DND-41 (cell line): ENCODE measurements at regions not wholly inside any gene's neighbourhood (a gene's known extent, or its start where the extent isn't known, plus 50 kb on each side); places are given as distances from the start of the nearest gene placed in this dataset.

Source experiments
- ATAC-seq: fragments of 200-7000 bp; cut with Tn5 transposase; 3 replicates; pipeline ENCODE4 v1.9.1; 2021; ENCODE audit warnings: low read depth; ENCODE audit not compliant: insufficient read depth
- DNase-seq: peaks from one replicate; pipeline ENCODE4 v3.0.0-alpha.2; 2020
- H2AFZ ChIP-seq: 2 replicates; pipeline ENCODE4 v1.6.0; 2012; ENCODE audit warnings: low read depth, low read length
- H3K27ac ChIP-seq: 2 replicates; pipeline ENCODE4 v1.5.1; 2012; ENCODE audit warnings: low read length, inconsistent platforms
- H3K27me3 ChIP-seq: fragments of 200-600 bp; sonication (generic); 2 replicates; pipeline ENCODE4 v1.6.0; 2012; ENCODE audit warnings: low read length, mild to moderate bottlenecking, inconsistent platforms; ENCODE audit not compliant: insufficient read depth, poor library complexity
- H3K36me3 ChIP-seq: 2 replicates; pipeline ENCODE4 v1.5.1; 2012; ENCODE audit warnings: low read length, inconsistent platforms; ENCODE audit not compliant: insufficient read depth
- H3K4me1 ChIP-seq: 2 replicates; pipeline ENCODE4 v1.5.1; 2012; ENCODE audit warnings: mild to moderate bottlenecking, low read length; ENCODE audit not compliant: insufficient read depth
- H3K4me2 ChIP-seq: 2 replicates; pipeline ENCODE4 v1.6.0; 2012; ENCODE audit warnings: mild to moderate bottlenecking, moderate library complexity, low read length, inconsistent platforms; ENCODE audit not compliant: insufficient read depth
- H3K4me3 ChIP-seq, 2 experiments: fragments of 200-600 bp in 1 of 2; shearing (Covaris generic) in 1 of 2; 2 replicates each; pipeline ENCODE4 v1.5.1; 2012 to 2016; ENCODE audit warnings: inconsistent platforms in 2 of 2, low read length in 2 of 2, mild to moderate bottlenecking in 2 of 2, low read depth in 1 of 2, moderate library complexity in 1 of 2
- H3K79me2 ChIP-seq: 2 replicates; pipeline ENCODE4 v1.6.0; 2012; ENCODE audit warnings: low read length, inconsistent platforms; ENCODE audit not compliant: insufficient read depth
- H3K9ac ChIP-seq: 2 replicates; pipeline ENCODE4 v1.6.0; 2012; ENCODE audit warnings: low read depth, mild to moderate bottlenecking, inconsistent platforms, low read length, moderate library complexity
- H3K9me3 ChIP-seq: 2 replicates; pipeline ENCODE4 v1.5.1; 2012; ENCODE audit warnings: low read length, moderate library complexity, mild to moderate bottlenecking, inconsistent platforms; ENCODE audit not compliant: insufficient read depth, severe bottlenecking
- H4K20me1 ChIP-seq: 2 replicates; pipeline ENCODE4 v1.6.0; 2012; ENCODE audit warnings: low read length; ENCODE audit not compliant: insufficient read depth
- CTCF ChIP-seq: IDR thresholded peaks from 2 replicates; pipeline ENCODE4 v1.5.1; 2012; ENCODE audit warnings: borderline replicate concordance, low read length, moderate library complexity, mild to moderate bottlenecking; ENCODE audit not compliant: poor library complexity, severe bottlenecking; ENCODE audit errors: extremely low read depth
- EZH2 ChIP-seq: IDR thresholded peaks from 3 replicates; pipeline ENCODE4 v1.6.1; 2012; ENCODE audit warnings: borderline replicate concordance, low read depth, mild to moderate bottlenecking, moderate library complexity, low read length, inconsistent platforms; ENCODE audit not compliant: severe bottlenecking

DNA sequence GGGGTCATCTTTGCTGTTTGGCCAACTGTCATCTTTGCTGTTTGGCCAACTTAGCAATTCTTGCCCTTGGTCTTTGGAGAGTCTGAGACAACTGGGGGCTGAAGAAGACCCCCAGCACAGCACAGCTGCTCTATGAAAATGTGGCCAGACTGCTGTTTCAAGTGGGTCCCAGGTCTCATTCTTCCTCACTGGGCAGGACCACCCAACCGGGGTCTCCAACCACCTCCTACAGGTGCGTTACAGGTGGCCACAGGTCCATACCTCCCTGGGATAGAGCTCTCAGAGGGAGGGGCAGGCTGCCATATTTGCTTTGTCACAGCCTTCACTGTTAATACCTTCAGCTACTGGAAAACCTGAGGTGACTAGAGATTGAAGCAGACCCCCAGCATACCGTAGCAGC lies 82.1 kb upstream of the TCEAL2 start:
- Histone ChIP-seq H2AFZ (no peak overlapping the region), H3K9me3 (no peaks in the 10 kb centered on the region), H3K4me3 (no peak overlapping the region), H3K9ac (no peak overlapping the region), H3K27me3 (no peaks in the 10 kb centered on the region), H4K20me1 (no peaks in the 10 kb centered on the region), H3K27ac (no peak overlapping the region), H3K36me3 (no peaks in the 10 kb centered on the region), H3K4me2 (no peak overlapping the region), H3K79me2 (no peaks in the 10 kb centered on the region), H3K4me1 (no peaks in the 10 kb centered on the region)
- no peak for DNase-seq
- TF ChIP-seq EZH2, result no peak
- TF ChIP-seq CTCF, result no peak
- no peak for ATAC-seq

DNA sequence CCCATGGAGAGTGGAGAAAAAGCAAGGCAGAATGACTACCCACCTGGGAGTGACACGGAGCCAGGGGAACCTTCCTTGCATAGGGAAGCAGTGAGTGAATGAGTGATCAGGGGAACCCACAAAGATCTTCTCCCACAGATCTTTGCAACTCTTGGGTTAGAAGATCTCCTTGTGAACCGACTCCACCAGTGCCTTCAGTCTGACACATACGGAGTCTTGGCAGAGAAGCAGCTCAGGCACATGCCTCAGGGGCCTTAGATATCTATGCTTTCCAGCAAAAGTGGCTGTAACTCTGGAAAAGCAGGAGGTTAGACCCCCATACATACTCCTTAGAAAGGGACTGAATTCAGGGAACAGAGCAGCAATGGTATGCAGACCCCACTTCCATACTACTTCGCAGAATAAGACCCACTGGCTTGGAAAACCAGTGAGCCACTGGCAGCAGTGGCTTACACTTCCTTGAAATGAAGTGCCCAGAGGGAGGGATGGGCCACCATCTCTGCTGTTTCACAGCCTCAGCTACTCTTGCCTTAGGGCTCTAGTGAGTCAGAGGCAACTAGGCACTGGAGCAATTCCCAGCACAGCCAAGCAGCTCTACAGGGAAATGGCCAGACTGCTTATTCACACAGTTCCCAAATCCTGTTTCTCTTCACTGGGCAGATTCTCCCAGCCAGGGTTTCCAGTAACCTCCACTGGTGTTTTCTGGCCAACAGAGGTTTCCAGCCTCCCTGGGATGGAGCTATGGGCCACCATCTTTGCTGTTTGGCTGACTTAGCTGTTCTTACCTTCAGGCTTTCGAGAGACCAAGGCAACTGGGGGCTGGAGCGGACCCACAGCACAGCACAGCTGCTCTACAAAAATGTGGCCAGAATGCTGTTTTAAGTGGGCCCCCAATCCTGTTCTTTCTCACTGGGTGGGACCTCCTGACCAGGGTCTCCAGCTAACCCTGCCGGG lies 82.8 kb upstream of the TCEAL2 start:
- Histone ChIP-seq H3K79me2 (no peaks in the 10 kb centered on the region), H3K27ac (no peak overlapping the region), H4K20me1 (no peaks in the 10 kb centered on the region), H3K9ac (no peak overlapping the region), H3K4me3 (no peak overlapping the region), H3K27me3 (no peaks in the 10 kb centered on the region), H3K36me3 (no peaks in the 10 kb centered on the region), H3K4me2 (no peak overlapping the region), H2AFZ (no peak overlapping the region), H3K9me3 (no peaks in the 10 kb centered on the region), H3K4me1 (no peaks in the 10 kb centered on the region)
- TF ChIP-seq EZH2 (no peak), CTCF (no peak)
- no peak for ATAC-seq
- no peak for DNase-seq

DNA sequence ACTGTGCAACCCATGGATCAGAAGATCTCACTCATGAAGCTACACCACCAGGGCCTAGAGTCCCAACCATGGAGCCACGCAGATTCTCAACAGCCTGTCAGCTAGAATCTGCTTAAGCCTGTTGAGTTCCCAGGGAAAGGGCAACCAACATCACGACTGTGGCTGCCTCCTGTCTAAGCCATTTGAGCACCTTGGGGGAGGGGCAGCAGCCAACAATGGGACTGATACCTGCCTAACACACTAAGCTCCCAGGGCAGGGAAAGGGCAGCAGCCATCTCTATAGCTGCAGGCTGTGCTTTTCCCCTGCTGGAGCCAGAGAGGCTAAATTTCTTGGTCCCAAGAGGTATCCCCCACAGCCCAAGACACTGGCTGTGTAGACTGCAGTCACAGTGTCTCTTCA lies 96.5 kb upstream of the TCEAL2 start:
- H3K4me1 ChIP-seq, result no peaks in the 10 kb centered on the region
- no peak overlapping the region for H3K9ac ChIP-seq
- TF ChIP-seq CTCF (no peak), EZH2 (no peak)
- no peaks in the 10 kb centered on the region for H3K36me3 ChIP-seq
- H3K27me3 ChIP-seq, result no peaks in the 10 kb centered on the region
- no peaks in the 10 kb centered on the region for H3K9me3 ChIP-seq
- no peak overlapping the region for H3K4me2 ChIP-seq
- H2AFZ ChIP-seq, result no peak overlapping the region
- no peaks in the 10 kb centered on the region for H4K20me1 ChIP-seq
- H3K27ac ChIP-seq, result no peak overlapping the region
- ATAC-seq (no peak), DNase-seq (no peak)
- H3K4me3 ChIP-seq, result no peak overlapping the region
- H3K79me2 ChIP-seq, result no peaks in the 10 kb centered on the region
